ENCODE measurements at regions not wholly inside any gene's neighbourhood (a gene's known extent, or its start where the extent isn't known, plus 50 kb on each side); places are given as distances from the start of the nearest gene placed in this dataset.

GRCh38 chr12:97380440-97380839, 82.2 kb upstream of the RMST start:
- no peaks in the 10 kb centered on the region for H3K27me3 ChIP-seq (ENCODE audit: insufficient read depth, low read length)
- H3K27ac ChIP-seq (ENCODE audit: low read depth, low read length): no peak overlapping the region
- H2AFZ ChIP-seq (ENCODE audit: low read depth, low read length): no peak overlapping the region
- H3K4me3 ChIP-seq (ENCODE audit: insufficient read depth, low read depth, low read length): no peak overlapping the region
- H3K9me3 ChIP-seq (ENCODE audit: insufficient read depth, low read depth, low read length): no peaks in the 10 kb centered on the region
- DNase-seq (ENCODE audit: low read depth): peak; percentile 1
- peaks cover 2% of the 10 kb centered on the region for H3K4me1 Mint-ChIP-seq (ENCODE audit: low read depth, unreplicated experiment)
- H3K27ac Mint-ChIP-seq (ENCODE audit: unreplicated experiment): no peak overlapping the region
- TF ChIP-seq CTCF (IDR thresholded peaks at IDR 0.05; ENCODE audit: insufficient read depth, low read depth, low read length): no peak
- TF ChIP-seq EZH2 (IDR thresholded peaks at IDR 0.05; ENCODE audit: insufficient read depth, low read length): no peak
- H4K20me1 ChIP-seq (ENCODE audit: insufficient read depth, low read length): no peaks in the 10 kb centered on the region
- H3K4me1 ChIP-seq (ENCODE audit: insufficient read depth, low read length): no peaks in the 10 kb centered on the region
- no peaks in the 10 kb centered on the region for H3K9me3 Mint-ChIP-seq (ENCODE audit: unreplicated experiment)
- no peaks in the 10 kb centered on the region for H3K36me3 ChIP-seq (ENCODE audit: insufficient read depth, low read length)
- H3K36me3 Mint-ChIP-seq (ENCODE audit: low read depth, unreplicated experiment): no peaks in the 10 kb centered on the region
- no peaks in the 10 kb centered on the region for H3K79me2 ChIP-seq (ENCODE audit: insufficient read depth, low read length)
- no peaks in the 10 kb centered on the region for H3K27me3 Mint-ChIP-seq (ENCODE audit: low read depth, unreplicated experiment)
- no peak overlapping the region for H3K4me3 Mint-ChIP-seq (ENCODE audit: unreplicated experiment)
- H3K9ac ChIP-seq (ENCODE audit: low read length): no peak overlapping the region
- no peak for FAIRE-seq
- H3K4me2 ChIP-seq (ENCODE audit: low read length): no peak overlapping the region

- DNase-seq (ENCODE audit: low read depth): no peak
- H3K36me3 ChIP-seq (ENCODE audit: insufficient read depth, low read length): no peaks in the 10 kb centered on the region
- no peak overlapping the region for H3K4me3 ChIP-seq (ENCODE audit: insufficient read depth, low read depth, low read length)
- no peak for FAIRE-seq
- H2AFZ ChIP-seq (ENCODE audit: low read depth, low read length): no peak overlapping the region
- no peaks in the 10 kb centered on the region for H3K79me2 ChIP-seq (ENCODE audit: insufficient read depth, low read length)
- TF ChIP-seq CTCF (IDR thresholded peaks at IDR 0.05; ENCODE audit: insufficient read depth, low read depth, low read length) (no peak), EZH2 (IDR thresholded peaks at IDR 0.05; ENCODE audit: insufficient read depth, low read length) (no peak)
- no peak overlapping the region for H3K27ac ChIP-seq (ENCODE audit: low read depth, low read length)
- no peaks in the 10 kb centered on the region for H4K20me1 ChIP-seq (ENCODE audit: insufficient read depth, low read length)
- H3K9me3 ChIP-seq (ENCODE audit: insufficient read depth, low read depth, low read length): no peaks in the 10 kb centered on the region
- H3K36me3 Mint-ChIP-seq (ENCODE audit: low read depth, unreplicated experiment): no peaks in the 10 kb centered on the region
- peaks cover 8% of the 10 kb centered on the region for H3K4me1 ChIP-seq (ENCODE audit: insufficient read depth, low read length)
- peaks cover 13% of the 10 kb centered on the region for H3K4me1 Mint-ChIP-seq (ENCODE audit: low read depth, unreplicated experiment)
- H3K27me3 ChIP-seq (ENCODE audit: insufficient read depth, low read length): no peaks in the 10 kb centered on the region
- H3K4me3 Mint-ChIP-seq (ENCODE audit: unreplicated experiment): no peak overlapping the region
- no peak overlapping the region for H3K4me2 ChIP-seq (ENCODE audit: low read length)
- H3K9ac ChIP-seq (ENCODE audit: low read length): no peak overlapping the region
- no peaks in the 10 kb centered on the region for H3K27me3 Mint-ChIP-seq (ENCODE audit: low read depth, unreplicated experiment)
- H3K9me3 Mint-ChIP-seq (ENCODE audit: unreplicated experiment): no peaks in the 10 kb centered on the region
- H3K27ac Mint-ChIP-seq (ENCODE audit: unreplicated experiment): no peak overlapping the region
These were observed 77.5 kb upstream of the RMST start for GRCh38 chr12:97385121-97385520.

- Mint-ChIP-seq H3K4me3 (ENCODE audit: unreplicated experiment) (peak overlapping the region; percentile 55), H3K27me3 (ENCODE audit: low read depth, unreplicated experiment) (no peaks in the 10 kb centered on the region), H3K27ac (ENCODE audit: unreplicated experiment) (peak overlapping the region; percentile 95), H3K36me3 (ENCODE audit: low read depth, unreplicated experiment) (no peaks in the 10 kb centered on the region), H3K4me1 (ENCODE audit: low read depth, unreplicated experiment) (peaks cover 11% of the 10 kb centered on the region), H3K9me3 (ENCODE audit: unreplicated experiment) (no peaks in the 10 kb centered on the region)
- H3K4me1 ChIP-seq (ENCODE audit: insufficient read depth, low read length): peaks cover 8% of the 10 kb centered on the region
- TF ChIP-seq CTCF (IDR thresholded peaks at IDR 0.05; ENCODE audit: insufficient read depth, low read depth, low read length): no peak
- TF ChIP-seq EZH2 (IDR thresholded peaks at IDR 0.05; ENCODE audit: insufficient read depth, low read length): no peak
- peak overlapping the region; percentile 49 for H3K4me2 ChIP-seq (ENCODE audit: low read length)
- no peak overlapping the region for H3K27ac ChIP-seq (ENCODE audit: low read depth, low read length)
- peak; percentile 71 for DNase-seq (ENCODE audit: low read depth)
- no peaks in the 10 kb centered on the region for H3K79me2 ChIP-seq (ENCODE audit: insufficient read depth, low read length)
- no peaks in the 10 kb centered on the region for H3K36me3 ChIP-seq (ENCODE audit: insufficient read depth, low read length)
- no peaks in the 10 kb centered on the region for H3K27me3 ChIP-seq (ENCODE audit: insufficient read depth, low read length)
- no peak for FAIRE-seq
- no peak overlapping the region for H3K9ac ChIP-seq (ENCODE audit: low read length)
- no peaks in the 10 kb centered on the region for H3K9me3 ChIP-seq (ENCODE audit: insufficient read depth, low read depth, low read length)
- H2AFZ ChIP-seq (ENCODE audit: low read depth, low read length): no peak overlapping the region
- no peaks in the 10 kb centered on the region for H4K20me1 ChIP-seq (ENCODE audit: insufficient read depth, low read length)
- H3K4me3 ChIP-seq (ENCODE audit: insufficient read depth, low read depth, low read length): no peak overlapping the region
These were observed 76.4 kb upstream of the RMST start for GRCh38 chr12:97386133-97386581.
